VCaP (cell line): ENCODE measurements at regions not wholly inside any gene's neighbourhood (a gene's known extent, or its start where the extent isn't known, plus 50 kb on each side); places are given as distances from the start of the nearest gene placed in this dataset.

Experiments
- H3K27ac ChIP-seq: fragments of 450-650 bp; 2 replicates; pipeline ENCODE4 v1.5.1; 2017
- CTCF ChIP-seq: fragments of 450-650 bp; conservative IDR thresholded peaks from 2 replicates; pipeline ENCODE4 v1.5.1; 2017; ENCODE audit warnings: mild to moderate bottlenecking, moderate library complexity

- H3K27ac ChIP-seq: no peak overlapping the region
- TF ChIP-seq CTCF: no peak
Observed at GRCh38 chr12:67534046-67534445, 114.5 kb upstream of the DYRK2 start.

GRCh38 chr12:67534681-67535080 lies 113.9 kb upstream of the DYRK2 start:
- no peak overlapping the region for H3K27ac ChIP-seq
- TF ChIP-seq CTCF: no peak

- no peak overlapping the region for H3K27ac ChIP-seq
- TF ChIP-seq CTCF: no peak
Observed at GRCh38 chr12:67535176-67535575, 113.4 kb upstream of the DYRK2 start.

- no peak overlapping the region for H3K27ac ChIP-seq
- no peak for TF ChIP-seq CTCF
Observed at GRCh38 chr12:67535971-67536370, 112.6 kb upstream of the DYRK2 start.

GRCh38 chr12:67539329-67539728 lies 109.2 kb upstream of the DYRK2 start:
- TF ChIP-seq CTCF: no peak
- no peak overlapping the region for H3K27ac ChIP-seq

GRCh38 chr12:67539946-67540345 lies 108.6 kb upstream of the DYRK2 start:
- no peak for TF ChIP-seq CTCF
- no peak overlapping the region for H3K27ac ChIP-seq

GRCh38 chr12:67540920-67541624 lies 107.5 kb upstream of the DYRK2 start:
- no peak for TF ChIP-seq CTCF
- no peak overlapping the region for H3K27ac ChIP-seq
